ENCODE measurements at regions not wholly inside any gene's neighbourhood (a gene's known extent, or its start where the extent isn't known, plus 50 kb on each side); places are given as distances from the start of the nearest gene placed in this dataset.
"Not testable (repeated sequence)": the region's sequence is repeated elsewhere in the genome, so short reads cannot be mapped to it uniquely, and the experiment has no call there.

GRCh38 chr4:72767618-72768302 lies 198.7 kb upstream of the ADAMTS3 start:
- H3K4me3 Mint-ChIP-seq, result no peak overlapping the region
- Histone ChIP-seq H2AFZ (ENCODE audit: insufficient read depth, low read depth, low read length, poor library complexity, severe bottlenecking) (no peak overlapping the region), H4K20me1 (ENCODE audit: control insufficient read depth, insufficient read depth, low read length, poor library complexity, severe bottlenecking) (no peaks in the 10 kb centered on the region), H3K9me3 (ENCODE audit: control extremely low read depth in 1 of 3, control insufficient read depth in 2 of 3, insufficient read depth in 1 of 3, low read length in 2 of 3) (peaks cover 0 to 4% (median 0%) of the 10 kb centered on the region in 3 donors), H3K9ac (ENCODE audit: low read length) (no peak overlapping the region), H3K4me3 (ENCODE audit: control extremely low read depth in 1 of 5, extremely low read depth in 1 of 5, insufficient read depth in 1 of 5, low read depth in 2 of 5, low read length in 4 of 5) (no peak overlapping the region), H3K4me1 (ENCODE audit: control insufficient read depth in 2 of 2, insufficient read depth in 2 of 2, low read length in 2 of 2) (no peaks in the 10 kb centered on the region), H3K79me2 (ENCODE audit: control insufficient read depth, insufficient read depth, low read length) (no peaks in the 10 kb centered on the region), H3K4me2 (replicated peaks; ENCODE audit: low read depth, low read length, poor library complexity, severe bottlenecking) (no peak overlapping the region), H3K27ac (ENCODE audit: low read length in 2 of 2) (no peak overlapping the region), H3K27me3 (replicated peaks in 1 of 4; ENCODE audit: control extremely low read depth in 1 of 4, control insufficient read depth in 3 of 4, insufficient read depth in 4 of 4, low read length in 3 of 4) (no peaks in the 10 kb centered on the region), H3K36me3 (replicated peaks in 1 of 2; ENCODE audit: control extremely low read depth in 1 of 2, control insufficient read depth in 1 of 2, extremely low read depth in 1 of 2, insufficient read depth in 2 of 2, low read length in 1 of 2) (no peaks in the 10 kb centered on the region)
- no peak for TF ChIP-seq EZH2 (IDR thresholded peaks at IDR 0.05; ENCODE audit: borderline replicate concordance, insufficient read depth, low read depth, low read length, poor library complexity, severe bottlenecking)
- TF ChIP-seq CTCF (IDR thresholded peaks at IDR 0.05), result no peak
- DNase-seq (no peak), ATAC-seq (ENCODE audit: low read depth) (no peak)
- WGBS (ENCODE audit: insufficient coverage), result 75% methylated on average over 1 of the region's 4 CpGs
- ChIA-PET POLR2A (no interaction called here), CTCF (no interaction called here)
- H3K4me1 Mint-ChIP-seq, result no peaks in the 10 kb centered on the region
- intact Hi-C loops (cut with micrococcal nuclease), result no loop called here
- no peaks in the 10 kb centered on the region for H3K9me3 Mint-ChIP-seq (ENCODE audit: insufficient read depth)
- no peaks in the 10 kb centered on the region for H3K27me3 Mint-ChIP-seq
- H3K27ac Mint-ChIP-seq, result no peak overlapping the region

GRCh38 chr4:72765788-72766187 lies 196.8 kb upstream of the ADAMTS3 start:
- CTCF ChIA-PET; H3K27ac ChIP-seq (ENCODE audit: low read length in 2 of 2); H3K36me3 ChIP-seq (replicated peaks in 1 of 2; ENCODE audit: control extremely low read depth in 1 of 2, control insufficient read depth in 1 of 2, extremely low read depth in 1 of 2, insufficient read depth in 2 of 2, low read length in 1 of 2); H3K9me3 ChIP-seq (ENCODE audit: control extremely low read depth in 1 of 3, control insufficient read depth in 2 of 3, insufficient read depth in 1 of 3, low read length in 2 of 3); H3K4me2 ChIP-seq (replicated peaks; ENCODE audit: low read depth, low read length, poor library complexity, severe bottlenecking); H3K4me3 Mint-ChIP-seq; H3K4me3 ChIP-seq (ENCODE audit: control extremely low read depth in 1 of 5, extremely low read depth in 1 of 5, insufficient read depth in 1 of 5, low read depth in 2 of 5, low read length in 4 of 5); H3K9ac ChIP-seq (ENCODE audit: low read length); H3K27me3 Mint-ChIP-seq; H4K20me1 ChIP-seq (ENCODE audit: control insufficient read depth, insufficient read depth, low read length, poor library complexity, severe bottlenecking); H3K4me1 Mint-ChIP-seq; H3K79me2 ChIP-seq (ENCODE audit: control insufficient read depth, insufficient read depth, low read length); H3K4me1 ChIP-seq (ENCODE audit: control insufficient read depth in 2 of 2, insufficient read depth in 2 of 2, low read length in 2 of 2); POLR2A ChIA-PET; H3K9me3 Mint-ChIP-seq (ENCODE audit: insufficient read depth); ATAC-seq (ENCODE audit: low read depth); H3K27ac Mint-ChIP-seq; DNase-seq; H2AFZ ChIP-seq (ENCODE audit: insufficient read depth, low read depth, low read length, poor library complexity, severe bottlenecking); intact Hi-C loops (cut with micrococcal nuclease); H3K27me3 ChIP-seq (replicated peaks in 1 of 4; ENCODE audit: control extremely low read depth in 1 of 4, control insufficient read depth in 3 of 4, insufficient read depth in 4 of 4, low read length in 3 of 4): not testable (repeated sequence)
- 93% methylated on average over 19 of the region's 19 CpGs for WGBS (ENCODE audit: insufficient coverage)
